Progenitor cell of endocrine pancreas (in vitro differentiated cells): ENCODE measurements at regions not wholly inside any gene's neighbourhood (a gene's known extent, or its start where the extent isn't known, plus 50 kb on each side); places are given as distances from the start of the nearest gene placed in this dataset.

Experiments
- DNase-seq: peaks from one replicate; pipeline ENCODE4 v3.0.0; 2021; ENCODE audit warnings: low spot score; ENCODE audit not compliant: unreplicated experiment
- H3K27ac Mint-ChIP-seq: 2 replicates; pipeline ENCODE4 v1.8.0; 2021; ENCODE audit warnings: mild to moderate bottlenecking, moderate library complexity, mixed read lengths
- H3K27me3 Mint-ChIP-seq: 2 replicates; pipeline ENCODE4 v1.8.0; 2021; ENCODE audit warnings: mixed read lengths
- H3K36me3 Mint-ChIP-seq: 2 replicates; pipeline ENCODE4 v1.8.0; 2022; ENCODE audit warnings: mixed read lengths; ENCODE audit not compliant: insufficient read depth
- H3K4me1 Mint-ChIP-seq: 2 replicates; pipeline ENCODE4 v1.8.0; 2021; ENCODE audit warnings: low read depth, mixed read lengths
- H3K4me3 Mint-ChIP-seq: 2 replicates; pipeline ENCODE4 v1.8.0; 2021; ENCODE audit warnings: low read depth, mild to moderate bottlenecking, moderate library complexity, mixed read lengths
- H3K9me3 Mint-ChIP-seq: 2 replicates; pipeline ENCODE4 v1.8.0; 2021; ENCODE audit warnings: low read depth, mixed read lengths
- TF ChIP-seq, protein P1 (sequence below): fragments of 200-600 bp; sonication (generic); IDR thresholded peaks from one replicate; pipeline ENCODE4 v1.5.0; 2021; ENCODE audit warnings: antibody characterized with exemption, mild to moderate bottlenecking; ENCODE audit not compliant: unreplicated experiment

DNA sequence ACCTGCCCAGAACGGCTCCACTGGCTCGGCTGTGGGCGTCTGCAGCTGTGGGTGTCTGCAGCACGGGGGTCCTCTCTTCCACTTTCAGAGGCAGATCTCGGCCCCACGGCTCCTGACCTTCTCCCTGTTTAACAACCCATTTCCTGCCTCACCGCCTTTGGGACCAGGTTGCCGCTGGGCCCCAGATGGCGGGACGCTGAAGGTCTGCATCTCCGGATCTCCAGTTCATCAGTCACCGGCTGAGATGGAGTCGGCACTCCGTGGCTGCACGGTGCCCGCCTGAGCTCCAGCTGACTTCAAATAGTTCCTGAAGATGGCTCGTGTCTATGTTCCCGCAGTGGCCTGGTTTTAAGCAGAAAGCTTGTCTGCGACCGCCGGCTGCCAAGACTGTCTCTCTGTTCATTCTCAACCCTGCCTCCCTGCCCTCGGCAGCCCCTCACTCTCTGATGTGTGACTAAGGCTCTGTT lies 475.9 kb downstream of the BRD1 start:
- peak; percentile 3 for DNase-seq
- Mint-ChIP-seq H3K4me1 (no peaks in the 10 kb centered on the region), H3K9me3 (no peaks in the 10 kb centered on the region), H3K36me3 (no peaks in the 10 kb centered on the region), H3K27me3 (peaks cover 24% of the 10 kb centered on the region), H3K27ac (no peak overlapping the region), H3K4me3 (no peak overlapping the region)
- TF ChIP-seq, protein P1, sequence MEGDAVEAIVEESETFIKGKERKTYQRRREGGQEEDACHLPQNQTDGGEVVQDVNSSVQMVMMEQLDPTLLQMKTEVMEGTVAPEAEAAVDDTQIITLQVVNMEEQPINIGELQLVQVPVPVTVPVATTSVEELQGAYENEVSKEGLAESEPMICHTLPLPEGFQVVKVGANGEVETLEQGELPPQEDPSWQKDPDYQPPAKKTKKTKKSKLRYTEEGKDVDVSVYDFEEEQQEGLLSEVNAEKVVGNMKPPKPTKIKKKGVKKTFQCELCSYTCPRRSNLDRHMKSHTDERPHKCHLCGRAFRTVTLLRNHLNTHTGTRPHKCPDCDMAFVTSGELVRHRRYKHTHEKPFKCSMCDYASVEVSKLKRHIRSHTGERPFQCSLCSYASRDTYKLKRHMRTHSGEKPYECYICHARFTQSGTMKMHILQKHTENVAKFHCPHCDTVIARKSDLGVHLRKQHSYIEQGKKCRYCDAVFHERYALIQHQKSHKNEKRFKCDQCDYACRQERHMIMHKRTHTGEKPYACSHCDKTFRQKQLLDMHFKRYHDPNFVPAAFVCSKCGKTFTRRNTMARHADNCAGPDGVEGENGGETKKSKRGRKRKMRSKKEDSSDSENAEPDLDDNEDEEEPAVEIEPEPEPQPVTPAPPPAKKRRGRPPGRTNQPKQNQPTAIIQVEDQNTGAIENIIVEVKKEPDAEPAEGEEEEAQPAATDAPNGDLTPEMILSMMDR, result no peak

GRCh38 chr22:49350441-49351121 lies 477.1 kb downstream of the BRD1 start:
- no peak for DNase-seq
- Mint-ChIP-seq H3K4me3 (no peak overlapping the region), H3K27me3 (peaks cover 26% of the 10 kb centered on the region), H3K36me3 (no peaks in the 10 kb centered on the region), H3K4me1 (no peaks in the 10 kb centered on the region), H3K27ac (no peak overlapping the region), H3K9me3 (no peaks in the 10 kb centered on the region)
- TF ChIP-seq, protein P1, result no peak

DNA sequence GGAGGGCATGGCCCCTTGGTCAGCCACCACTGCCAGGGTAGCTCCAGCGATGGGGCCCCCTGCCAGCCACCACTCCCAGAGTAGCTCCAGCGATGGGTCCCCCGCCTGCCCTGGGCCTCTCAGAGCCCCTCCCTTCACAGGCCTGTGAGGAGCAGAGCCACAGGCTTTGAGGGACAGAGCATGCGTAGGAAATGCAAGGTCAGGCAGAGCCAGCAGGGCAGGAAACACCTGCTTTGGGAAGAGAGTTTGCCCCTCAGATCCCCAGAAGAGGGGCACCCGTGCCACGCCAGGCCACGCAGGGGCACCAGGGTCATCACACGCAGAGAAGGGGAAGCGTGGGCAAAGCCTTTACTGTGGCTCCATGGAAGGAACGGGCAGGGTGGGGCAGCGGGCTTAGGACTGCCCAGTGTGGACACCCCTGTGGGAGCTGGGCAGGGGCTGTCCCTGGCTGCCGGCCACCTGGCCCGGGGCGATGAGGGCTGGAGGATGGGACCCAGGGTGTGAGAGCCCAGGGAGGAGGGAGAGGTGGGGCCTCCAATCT lies 477.8 kb downstream of the BRD1 start:
- peaks cover 24% of the 10 kb centered on the region for H3K27me3 Mint-ChIP-seq
- no peaks in the 10 kb centered on the region for H3K9me3 Mint-ChIP-seq
- no peak overlapping the region for H3K27ac Mint-ChIP-seq
- H3K4me3 Mint-ChIP-seq, result no peak overlapping the region
- TF ChIP-seq, protein P1, result no peak
- no peaks in the 10 kb centered on the region for H3K36me3 Mint-ChIP-seq
- no peak for DNase-seq
- no peaks in the 10 kb centered on the region for H3K4me1 Mint-ChIP-seq

DNA sequence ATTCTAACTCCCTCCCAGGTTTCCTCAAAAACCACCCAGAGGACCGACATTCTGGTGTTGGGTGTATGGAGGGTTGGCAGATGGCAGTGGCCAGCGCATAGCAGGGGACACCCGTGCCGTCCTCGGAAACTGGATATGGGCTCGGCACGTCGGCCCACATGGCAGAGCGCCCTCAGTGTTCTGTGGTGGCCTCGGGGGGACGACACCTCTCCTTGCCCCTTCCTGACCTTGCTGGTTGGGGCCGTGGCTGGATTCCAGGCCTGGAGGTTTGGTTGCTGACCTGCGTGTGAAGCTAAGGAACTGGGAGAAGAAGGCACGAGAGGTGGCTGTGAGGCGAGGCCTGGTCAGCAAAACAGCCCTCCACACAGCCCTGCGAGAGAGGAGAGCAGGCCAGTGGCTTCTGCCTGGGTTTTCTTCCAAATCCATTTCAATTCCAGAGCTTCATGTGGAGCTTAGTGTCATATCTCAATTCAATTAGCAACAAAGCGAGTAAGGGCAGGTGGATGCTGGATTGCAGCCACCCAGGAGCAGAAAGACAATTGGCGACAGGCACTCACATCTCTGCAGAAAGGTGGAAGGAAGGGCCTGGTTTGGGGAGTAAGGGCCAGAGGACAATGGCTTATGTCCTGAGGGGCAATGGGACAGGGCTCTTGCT lies 478.4 kb downstream of the BRD1 start:
- H3K36me3 Mint-ChIP-seq, result no peaks in the 10 kb centered on the region
- no peaks in the 10 kb centered on the region for H3K9me3 Mint-ChIP-seq
- no peak overlapping the region for H3K27ac Mint-ChIP-seq
- H3K27me3 Mint-ChIP-seq, result peaks cover 21% of the 10 kb centered on the region
- no peak for DNase-seq
- H3K4me3 Mint-ChIP-seq, result no peak overlapping the region
- TF ChIP-seq, protein P1, result no peak
- H3K4me1 Mint-ChIP-seq, result no peaks in the 10 kb centered on the region

DNA sequence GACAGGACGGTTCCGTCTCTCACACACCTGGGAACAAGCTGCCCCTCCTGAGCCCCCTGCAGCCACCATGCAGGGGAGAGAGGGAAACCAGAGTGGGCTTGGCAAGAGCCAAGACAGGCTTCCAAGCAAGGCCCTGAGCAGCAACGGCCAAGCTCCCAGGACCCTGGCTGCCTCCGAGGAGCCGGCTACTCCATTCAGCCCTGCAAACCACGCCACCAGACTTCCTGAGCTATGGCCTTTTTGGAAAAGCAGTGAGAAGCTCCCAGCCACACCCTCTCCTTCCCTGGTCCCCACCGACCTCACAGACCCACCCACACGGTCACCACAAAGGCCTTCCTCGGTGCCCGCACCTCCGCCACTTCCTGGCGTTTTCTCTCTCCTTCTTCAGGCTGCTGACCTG lies 479.0 kb downstream of the BRD1 start:
- Mint-ChIP-seq H3K9me3 (no peaks in the 10 kb centered on the region), H3K27ac (no peak overlapping the region), H3K36me3 (no peaks in the 10 kb centered on the region), H3K4me3 (no peak overlapping the region), H3K4me1 (no peaks in the 10 kb centered on the region), H3K27me3 (peaks cover 21% of the 10 kb centered on the region)
- DNase-seq, result no peak
- TF ChIP-seq, protein P1, result no peak
